OCI-LY7 (cell line): ENCODE measurements at regions not wholly inside any gene's neighbourhood (a gene's known extent, or its start where the extent isn't known, plus 50 kb on each side); places are given as distances from the start of the nearest gene placed in this dataset.

Experiments
- BruUV-seq: library from RNA; stranded (reverse); fragments of 400-500 nt; replicated peaks from 2 replicates; lab custom pipeline; 2021; lab: Mats Ljungman, UMichigan
- CTCF ChIA-PET: fragments of 300-600 bp; sonication (Branson Sonifier 250); formaldehyde crosslinking; loops from one replicate; lab custom pipeline; 2022; ENCODE audit warnings: antibody characterized with exemption; ENCODE audit not compliant: unreplicated experiment; lab: Charles Lee
- POLR2A ChIA-PET: fragments of 300-600 bp; sonication (Branson Sonifier 250); formaldehyde crosslinking; loops from one replicate; lab custom pipeline; 2022; ENCODE audit warnings: antibody characterized with exemption; lab: Charles Lee
- DNase-seq: peaks from one replicate; pipeline ENCODE4 v3.0.0-alpha.2; 2015; ENCODE audit warnings: low spot score
- H2AFZ ChIP-seq: fragments of 200-600 bp; sonication (generic), shearing (Covaris generic); 2 replicates; pipeline ENCODE4 v1.6.1; 2014; ENCODE audit warnings: mild to moderate bottlenecking, antibody characterized with exemption, low read length, moderate library complexity
- H3K27ac ChIP-seq: fragments of 200-600 bp; sonication (generic); 2 replicates; pipeline ENCODE4 v1.5.1; 2014; ENCODE audit warnings: mixed run types, low read depth, mild to moderate bottlenecking, moderate library complexity, low read length, inconsistent platforms; ENCODE audit not compliant: poor library complexity, severe bottlenecking
- H3K36me3 ChIP-seq: fragments of 200-600 bp; sonication (generic); 2 replicates; pipeline ENCODE4 v1.6.1; 2014; ENCODE audit warnings: mild to moderate bottlenecking, antibody characterized with exemption, low read length, moderate library complexity, mixed read lengths; ENCODE audit not compliant: insufficient read depth
- H3K4me1 ChIP-seq: fragments of 200-600 bp; sonication (generic); 2 replicates; pipeline ENCODE4 v1.5.1; 2014; ENCODE audit warnings: mild to moderate bottlenecking, low read length; ENCODE audit not compliant: insufficient read depth, poor library complexity, severe bottlenecking
- H3K4me2 ChIP-seq: fragments of 200-600 bp; sonication (generic); 2 replicates; pipeline ENCODE4 v1.6.1; 2014; ENCODE audit warnings: mild to moderate bottlenecking, low read length
- H3K4me3 ChIP-seq: fragments of 200-600 bp; sonication (generic); 2 replicates; pipeline ENCODE4 v1.5.1; 2014; ENCODE audit warnings: mild to moderate bottlenecking, low read depth, low read length; ENCODE audit not compliant: poor library complexity, severe bottlenecking
- H3K79me2 ChIP-seq: fragments of 200-600 bp; sonication (generic); 2 replicates; pipeline ENCODE4 v1.6.1; 2016; ENCODE audit warnings: low read depth, mild to moderate bottlenecking, low read length, moderate library complexity, mixed read lengths; ENCODE audit not compliant: insufficient read depth
- H3K9me2 ChIP-seq: fragments of 200-600 bp; sonication (generic); 2 replicates; pipeline ENCODE4 v1.6.1; 2016; ENCODE audit warnings: mild to moderate bottlenecking, low read length, mixed read lengths; ENCODE audit not compliant: insufficient read depth
- H3K9me3 ChIP-seq: fragments of 200-600 bp; sonication (generic); 2 replicates; pipeline ENCODE4 v1.6.1; 2014; ENCODE audit warnings: mild to moderate bottlenecking, mixed run types, low read length, mixed read lengths
- H4K20me1 ChIP-seq: fragments of 200-600 bp; sonication (generic); 2 replicates; pipeline ENCODE4 v1.6.1; 2014; ENCODE audit warnings: mild to moderate bottlenecking, antibody characterized with exemption, low read length, moderate library complexity, mixed read lengths; ENCODE audit not compliant: insufficient read depth
- EZH2phosphoT487 ChIP-seq: fragments of 200-600 bp; sonication (generic); IDR thresholded peaks from 2 replicates; pipeline ENCODE4 v1.6.1; 2018; ENCODE audit warnings: low read depth, borderline replicate concordance, mild to moderate bottlenecking, mixed run types, antibody characterized with exemption, low read length, moderate library complexity, mixed read lengths
- intact Hi-C: fragments of 100-400 bp; cut with micrococcal nuclease; formaldehyde crosslinking; loops from one replicate; pipeline ENCODE4 v1.10.0; 2022; ENCODE audit not compliant: unreplicated experiment
- TF ChIP-seq, protein P1 (sequence below): fragments of 200-600 bp; sonication (generic); conservative IDR thresholded peaks from 2 replicates; pipeline ENCODE4 v1.5.1; 2014; ENCODE audit warnings: mild to moderate bottlenecking, antibody characterized with exemption, low read length, moderate library complexity, mixed read lengths

DNA sequence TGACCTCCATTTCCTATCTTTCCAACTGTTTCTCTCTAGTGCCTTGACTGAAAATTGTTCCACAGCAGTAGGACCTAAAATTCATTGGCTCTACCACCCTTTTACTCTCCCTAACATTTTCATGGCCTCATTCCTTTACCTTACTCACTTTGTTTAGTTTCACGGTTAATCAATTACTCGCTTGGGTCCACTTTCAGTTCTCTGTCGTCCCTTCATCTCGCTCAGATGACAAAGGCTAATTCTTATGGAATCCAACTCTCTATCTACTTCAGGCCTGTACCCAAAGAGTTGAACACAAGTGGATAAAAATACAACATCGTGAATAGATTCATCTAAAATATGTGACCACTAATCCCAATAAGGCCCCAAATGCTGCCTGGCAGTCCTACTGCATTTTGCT, 85.9 kb upstream of the ADO start:
- ChIA-PET CTCF (no interaction called here), POLR2A (no interaction called here)
- Histone ChIP-seq H3K27ac (no peak overlapping the region), H3K4me3 (no peak overlapping the region), H4K20me1 (no peaks in the 10 kb centered on the region), H3K9me3 (no peaks in the 10 kb centered on the region), H3K36me3 (no peaks in the 10 kb centered on the region), H3K4me2 (no peak overlapping the region), H3K4me1 (no peaks in the 10 kb centered on the region), H3K79me2 (no peaks in the 10 kb centered on the region), H2AFZ (no peak overlapping the region), H3K9me2 (no peaks in the 10 kb centered on the region)
- DNase-seq: no peak
- intact Hi-C loops: no loop called here
- no TSS peak for BruUV-seq
- TF ChIP-seq EZH2phosphoT487: no peak
- TF ChIP-seq, protein P1, sequence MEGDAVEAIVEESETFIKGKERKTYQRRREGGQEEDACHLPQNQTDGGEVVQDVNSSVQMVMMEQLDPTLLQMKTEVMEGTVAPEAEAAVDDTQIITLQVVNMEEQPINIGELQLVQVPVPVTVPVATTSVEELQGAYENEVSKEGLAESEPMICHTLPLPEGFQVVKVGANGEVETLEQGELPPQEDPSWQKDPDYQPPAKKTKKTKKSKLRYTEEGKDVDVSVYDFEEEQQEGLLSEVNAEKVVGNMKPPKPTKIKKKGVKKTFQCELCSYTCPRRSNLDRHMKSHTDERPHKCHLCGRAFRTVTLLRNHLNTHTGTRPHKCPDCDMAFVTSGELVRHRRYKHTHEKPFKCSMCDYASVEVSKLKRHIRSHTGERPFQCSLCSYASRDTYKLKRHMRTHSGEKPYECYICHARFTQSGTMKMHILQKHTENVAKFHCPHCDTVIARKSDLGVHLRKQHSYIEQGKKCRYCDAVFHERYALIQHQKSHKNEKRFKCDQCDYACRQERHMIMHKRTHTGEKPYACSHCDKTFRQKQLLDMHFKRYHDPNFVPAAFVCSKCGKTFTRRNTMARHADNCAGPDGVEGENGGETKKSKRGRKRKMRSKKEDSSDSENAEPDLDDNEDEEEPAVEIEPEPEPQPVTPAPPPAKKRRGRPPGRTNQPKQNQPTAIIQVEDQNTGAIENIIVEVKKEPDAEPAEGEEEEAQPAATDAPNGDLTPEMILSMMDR: no peak

DNA sequence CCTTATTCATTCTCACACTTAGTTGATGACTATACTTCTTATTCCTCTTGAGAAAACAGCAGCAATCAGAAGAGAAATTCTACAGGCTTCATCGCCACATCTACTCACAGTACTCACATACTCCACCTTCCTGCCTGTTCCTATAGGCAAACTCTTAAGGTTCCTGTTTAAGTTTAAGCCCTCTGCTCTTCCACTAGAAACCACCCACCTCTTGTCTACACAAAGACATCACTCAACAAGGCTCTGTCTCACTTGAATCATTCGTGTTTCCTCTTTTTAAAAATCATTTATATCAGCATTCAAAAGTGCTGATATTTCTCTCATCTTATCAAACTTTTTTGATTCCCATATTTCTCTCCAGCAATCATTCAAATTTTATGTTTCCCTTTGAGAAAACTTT, 85.5 kb upstream of the ADO start:
- Histone ChIP-seq H2AFZ (no peak overlapping the region), H3K9me3 (no peaks in the 10 kb centered on the region), H3K27ac (no peak overlapping the region), H3K9me2 (no peaks in the 10 kb centered on the region), H3K4me2 (no peak overlapping the region), H3K36me3 (no peaks in the 10 kb centered on the region), H3K4me1 (no peaks in the 10 kb centered on the region), H3K4me3 (no peak overlapping the region), H3K79me2 (no peaks in the 10 kb centered on the region), H4K20me1 (no peaks in the 10 kb centered on the region)
- no peak for DNase-seq
- TF ChIP-seq EZH2phosphoT487: no peak
- TF ChIP-seq, protein P1: no peak
- ChIA-PET CTCF (no interaction called here), POLR2A (no interaction called here)
- intact Hi-C loops: no loop called here
- BruUV-seq: no TSS peak

DNA sequence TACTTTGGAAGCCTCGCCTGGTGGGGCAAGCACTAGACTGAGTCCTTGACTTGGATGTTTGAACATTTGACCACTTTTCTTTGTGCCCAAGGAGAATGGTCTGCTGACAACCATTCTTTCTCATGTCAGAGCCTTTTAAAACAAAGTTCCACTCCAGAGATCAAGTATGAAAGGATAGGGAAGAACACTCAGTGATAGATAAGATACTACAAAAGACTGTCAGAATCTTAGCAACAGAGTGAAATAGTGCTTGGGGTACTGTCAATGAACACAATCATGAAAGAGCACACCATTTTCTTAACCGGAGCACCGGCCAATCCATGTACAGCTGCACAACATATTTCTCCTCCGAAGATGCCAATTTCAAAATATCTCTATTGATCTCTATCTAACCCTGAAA, 82.8 kb upstream of the ADO start:
- no peaks in the 10 kb centered on the region for H3K4me1 ChIP-seq
- no peak for DNase-seq
- no peak overlapping the region for H3K4me2 ChIP-seq
- H4K20me1 ChIP-seq: no peaks in the 10 kb centered on the region
- ChIA-PET POLR2A (interaction anchor here (0.9 kb wide), 1 partner anchor 32 kb away, joined by 3 read pairs; no protein-coding TSS in a partner anchor), CTCF (no interaction called here)
- H2AFZ ChIP-seq: no peak overlapping the region
- intact Hi-C loops: no loop called here
- no peaks in the 10 kb centered on the region for H3K9me2 ChIP-seq
- H3K27ac ChIP-seq: no peak overlapping the region
- no peak overlapping the region for H3K4me3 ChIP-seq
- BruUV-seq: no TSS peak
- TF ChIP-seq, protein P1: no peak
- TF ChIP-seq EZH2phosphoT487: no peak
- no peaks in the 10 kb centered on the region for H3K79me2 ChIP-seq
- H3K9me3 ChIP-seq: no peaks in the 10 kb centered on the region
- H3K36me3 ChIP-seq: no peaks in the 10 kb centered on the region
